ENCODE measurements at regions not wholly inside any gene's neighbourhood (a gene's known extent, or its start where the extent isn't known, plus 50 kb on each side); places are given as distances from the start of the nearest gene placed in this dataset.
"Not testable (repeated sequence)": the region's sequence is repeated elsewhere in the genome, so short reads cannot be mapped to it uniquely, and the experiment has no call there.

GRCh38 chr1:60489916-60490480 lies 416.4 kb upstream of the C1orf87 start:
- H3K4me3 ChIP-seq (ENCODE audit: low read depth, low read length); H3K4me1 ChIP-seq (ENCODE audit: control insufficient read depth, insufficient read depth, low read length); H3K27ac ChIP-seq (ENCODE audit: extremely low read depth, low read depth, low read length); POLR2A ChIA-PET; CTCF ChIA-PET; H3K36me3 ChIP-seq (ENCODE audit: control insufficient read depth in 2 of 2, insufficient read depth in 1 of 2, low read length in 2 of 2); H3K9me3 ChIP-seq (ENCODE audit: control insufficient read depth, insufficient read depth, low read depth, low read length): not testable (repeated sequence)

GRCh38 chr1:60488847-60489246 lies 415.3 kb upstream of the C1orf87 start:
- H3K36me3 ChIP-seq (ENCODE audit: control insufficient read depth in 2 of 2, insufficient read depth in 1 of 2, low read length in 2 of 2): no peaks in the 10 kb centered on the region
- ChIA-PET CTCF (no interaction called here), POLR2A (no interaction called here)
- no peak overlapping the region for H3K27ac ChIP-seq (ENCODE audit: extremely low read depth, low read depth, low read length)
- no peak overlapping the region for H3K4me3 ChIP-seq (ENCODE audit: low read depth, low read length)
- H3K4me1 ChIP-seq (ENCODE audit: control insufficient read depth, insufficient read depth, low read length): no peaks in the 10 kb centered on the region
- H3K9me3 ChIP-seq (ENCODE audit: control insufficient read depth, insufficient read depth, low read depth, low read length): no peaks in the 10 kb centered on the region
- no peak for TF ChIP-seq ZNF629 (tag by site-specific recombination; IDR thresholded peaks at IDR 0.05)
- no peak for TF ChIP-seq RBAK (tag by site-specific recombination; IDR thresholded peaks at IDR 0.05)
- TF ChIP-seq, protein P1, sequence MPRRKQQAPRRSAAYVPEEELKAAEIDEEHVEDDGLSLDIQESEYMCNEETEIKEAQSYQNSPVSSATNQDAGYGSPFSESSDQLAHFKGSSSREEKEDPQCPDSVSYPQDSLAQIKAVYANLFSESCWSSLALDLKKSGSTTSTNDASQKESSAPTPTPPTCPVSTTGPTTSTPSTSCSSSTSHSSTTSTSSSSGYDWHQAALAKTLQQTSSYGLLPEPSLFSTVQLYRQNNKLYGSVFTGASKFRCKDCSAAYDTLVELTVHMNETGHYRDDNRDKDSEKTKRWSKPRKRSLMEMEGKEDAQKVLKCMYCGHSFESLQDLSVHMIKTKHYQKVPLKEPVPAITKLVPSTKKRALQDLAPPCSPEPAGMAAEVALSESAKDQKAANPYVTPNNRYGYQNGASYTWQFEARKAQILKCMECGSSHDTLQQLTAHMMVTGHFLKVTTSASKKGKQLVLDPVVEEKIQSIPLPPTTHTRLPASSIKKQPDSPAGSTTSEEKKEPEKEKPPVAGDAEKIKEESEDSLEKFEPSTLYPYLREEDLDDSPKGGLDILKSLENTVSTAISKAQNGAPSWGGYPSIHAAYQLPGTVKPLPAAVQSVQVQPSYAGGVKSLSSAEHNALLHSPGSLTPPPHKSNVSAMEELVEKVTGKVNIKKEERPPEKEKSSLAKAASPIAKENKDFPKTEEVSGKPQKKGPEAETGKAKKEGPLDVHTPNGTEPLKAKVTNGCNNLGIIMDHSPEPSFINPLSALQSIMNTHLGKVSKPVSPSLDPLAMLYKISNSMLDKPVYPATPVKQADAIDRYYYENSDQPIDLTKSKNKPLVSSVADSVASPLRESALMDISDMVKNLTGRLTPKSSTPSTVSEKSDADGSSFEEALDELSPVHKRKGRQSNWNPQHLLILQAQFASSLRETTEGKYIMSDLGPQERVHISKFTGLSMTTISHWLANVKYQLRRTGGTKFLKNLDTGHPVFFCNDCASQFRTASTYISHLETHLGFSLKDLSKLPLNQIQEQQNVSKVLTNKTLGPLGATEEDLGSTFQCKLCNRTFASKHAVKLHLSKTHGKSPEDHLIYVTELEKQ (tag by site-specific recombination; IDR thresholded peaks at IDR 0.05; ENCODE audit: borderline replicate concordance): no peak
- TF ChIP-seq ZNF701 (tag by site-specific recombination; IDR thresholded peaks at IDR 0.05): no peak
- TF ChIP-seq ZNF155 (tag by site-specific recombination; IDR thresholded peaks at IDR 0.05): no peak
- TF ChIP-seq ZNF510 (tag by site-specific recombination; IDR thresholded peaks at IDR 0.05; ENCODE audit: insufficient replicate concordance): no peak
- TF ChIP-seq ZNF174 (tag by site-specific recombination; IDR thresholded peaks at IDR 0.05): no peak
- TF ChIP-seq ZNF248 (tag by site-specific recombination; IDR thresholded peaks at IDR 0.05): no peak
- no peak for TF ChIP-seq ZNF175 (tag by site-specific recombination; IDR thresholded peaks at IDR 0.05)
- TF ChIP-seq PRDM6 (tag by site-specific recombination; IDR thresholded peaks at IDR 0.05): no peak
- TF ChIP-seq ZNF560 (tag by site-specific recombination; IDR thresholded peaks at IDR 0.05; ENCODE audit: borderline replicate concordance): no peak
- TF ChIP-seq, protein P2, sequence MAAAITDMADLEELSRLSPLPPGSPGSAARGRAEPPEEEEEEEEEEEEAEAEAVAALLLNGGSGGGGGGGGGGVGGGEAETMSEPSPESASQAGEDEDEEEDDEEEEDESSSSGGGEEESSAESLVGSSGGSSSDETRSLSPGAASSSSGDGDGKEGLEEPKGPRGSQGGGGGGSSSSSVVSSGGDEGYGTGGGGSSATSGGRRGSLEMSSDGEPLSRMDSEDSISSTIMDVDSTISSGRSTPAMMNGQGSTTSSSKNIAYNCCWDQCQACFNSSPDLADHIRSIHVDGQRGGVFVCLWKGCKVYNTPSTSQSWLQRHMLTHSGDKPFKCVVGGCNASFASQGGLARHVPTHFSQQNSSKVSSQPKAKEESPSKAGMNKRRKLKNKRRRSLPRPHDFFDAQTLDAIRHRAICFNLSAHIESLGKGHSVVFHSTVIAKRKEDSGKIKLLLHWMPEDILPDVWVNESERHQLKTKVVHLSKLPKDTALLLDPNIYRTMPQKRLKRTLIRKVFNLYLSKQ (tag by site-specific recombination; IDR thresholded peaks at IDR 0.05; ENCODE audit: borderline replicate concordance): no peak
- no peak for TF ChIP-seq REPIN1 (tag by site-specific recombination; IDR thresholded peaks at IDR 0.05; ENCODE audit: low read depth)

DNA sequence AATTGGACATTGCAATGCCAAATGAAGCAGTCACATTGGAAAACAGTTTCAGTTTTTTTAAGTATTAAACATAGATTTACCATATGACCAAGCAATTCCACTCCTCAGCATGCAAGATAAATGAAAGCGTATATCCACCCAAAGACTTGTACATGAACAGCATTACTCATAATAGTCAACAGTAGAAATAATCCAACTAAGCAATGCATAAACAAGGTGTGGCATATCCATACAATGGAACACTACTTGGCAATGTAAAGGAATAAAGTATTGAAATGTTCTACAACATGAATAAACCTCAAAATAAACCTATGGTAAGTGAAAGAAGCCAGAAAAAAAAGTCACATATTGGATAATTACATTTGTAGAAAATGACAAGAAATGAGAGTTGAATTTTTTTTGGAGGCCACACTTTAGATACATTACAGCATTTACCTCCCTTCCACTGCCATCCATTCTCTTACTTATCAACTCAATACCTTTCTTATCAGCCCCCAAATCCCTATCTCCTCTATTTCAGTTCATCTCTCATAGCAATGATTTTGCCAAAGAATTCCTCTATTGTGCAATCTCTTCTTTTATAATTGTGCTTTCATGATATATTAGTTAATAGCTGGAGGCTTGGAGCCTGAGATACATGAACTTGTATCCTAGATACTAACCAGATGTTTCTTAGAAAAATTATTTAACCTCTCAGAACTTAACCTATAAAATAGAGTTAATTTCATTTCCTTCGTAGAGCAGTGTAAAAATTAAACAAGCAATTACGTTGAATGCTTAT lies 414.2 kb upstream of the C1orf87 start:
- no peaks in the 10 kb centered on the region for H3K9me3 ChIP-seq (ENCODE audit: control insufficient read depth, insufficient read depth, low read depth, low read length)
- H3K36me3 ChIP-seq (ENCODE audit: control insufficient read depth in 2 of 2, insufficient read depth in 1 of 2, low read length in 2 of 2): no peaks in the 10 kb centered on the region
- no peak overlapping the region for H3K27ac ChIP-seq (ENCODE audit: extremely low read depth, low read depth, low read length)
- POLR2A ChIA-PET: no interaction called here
- no peak overlapping the region for H3K4me3 ChIP-seq (ENCODE audit: low read depth, low read length)
- no peaks in the 10 kb centered on the region for H3K4me1 ChIP-seq (ENCODE audit: control insufficient read depth, insufficient read depth, low read length)
- CTCF ChIA-PET: no interaction called here
- TF ChIP-seq, protein P3, sequence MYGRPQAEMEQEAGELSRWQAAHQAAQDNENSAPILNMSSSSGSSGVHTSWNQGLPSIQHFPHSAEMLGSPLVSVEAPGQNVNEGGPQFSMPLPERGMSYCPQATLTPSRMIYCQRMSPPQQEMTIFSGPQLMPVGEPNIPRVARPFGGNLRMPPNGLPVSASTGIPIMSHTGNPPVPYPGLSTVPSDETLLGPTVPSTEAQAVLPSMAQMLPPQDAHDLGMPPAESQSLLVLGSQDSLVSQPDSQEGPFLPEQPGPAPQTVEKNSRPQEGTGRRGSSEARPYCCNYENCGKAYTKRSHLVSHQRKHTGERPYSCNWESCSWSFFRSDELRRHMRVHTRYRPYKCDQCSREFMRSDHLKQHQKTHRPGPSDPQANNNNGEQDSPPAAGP (tag by site-specific recombination; IDR thresholded peaks at IDR 0.05): no peak
- TF ChIP-seq, protein P1 (tag by site-specific recombination; IDR thresholded peaks at IDR 0.05; ENCODE audit: borderline replicate concordance): no peak
- no peak for TF ChIP-seq ZNF391 (tag by site-specific recombination; IDR thresholded peaks at IDR 0.05; ENCODE audit: borderline replicate concordance, low read depth)
- TF ChIP-seq, protein P4, sequence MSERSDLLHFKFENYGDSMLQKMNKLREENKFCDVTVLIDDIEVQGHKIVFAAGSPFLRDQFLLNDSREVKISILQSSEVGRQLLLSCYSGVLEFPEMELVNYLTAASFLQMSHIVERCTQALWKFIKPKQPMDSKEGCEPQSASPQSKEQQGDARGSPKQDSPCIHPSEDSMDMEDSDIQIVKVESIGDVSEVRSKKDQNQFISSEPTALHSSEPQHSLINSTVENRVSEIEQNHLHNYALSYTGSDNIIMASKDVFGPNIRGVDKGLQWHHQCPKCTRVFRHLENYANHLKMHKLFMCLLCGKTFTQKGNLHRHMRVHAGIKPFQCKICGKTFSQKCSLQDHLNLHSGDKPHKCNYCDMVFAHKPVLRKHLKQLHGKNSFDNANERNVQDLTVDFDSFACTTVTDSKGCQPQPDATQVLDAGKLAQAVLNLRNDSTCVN (tag by site-specific recombination; optimal IDR thresholded peaks at IDR 0.05): no peak

Data from HEK293 (cell line).